Heart left ventricle (tissue), 16 donors: ENCODE measurements at regions not wholly inside any gene's neighbourhood (a gene's known extent, or its start where the extent isn't known, plus 50 kb on each side); places are given as distances from the start of the nearest gene placed in this dataset.

Source experiments
- ATAC-seq, 4 donors: fragments of 200-7000 bp; cut with Tn5 transposase; one replicate each; pipeline ENCODE4 v1.9.1; 2020 to 2022; ENCODE audit warnings: moderate library complexity in 4 of 4, mild to moderate bottlenecking in 3 of 4, moderate number of reproducible peaks in 1 of 4
- DNase-seq, 5 donors: peaks; one replicate each; pipeline ENCODE4 v3.0.0-alpha.2; 2020
- H3K27ac ChIP-seq, 12 donors: fragments of 200-600 bp; sonication (generic) in 4 of 12; one replicate each; pipeline versions ENCODE4 v1.5.0 to v1.8.0; 2016 to 2022; ENCODE audit warnings: mild to moderate bottlenecking in 2 of 12
- H3K27me3 ChIP-seq, 9 donors: fragments of 200-600 bp; sonication (generic) in 2 of 9; one replicate each; pipeline versions ENCODE4 v1.5.1 to v1.8.0; 2016 to 2022; ENCODE audit warnings: mild to moderate bottlenecking in 3 of 9
- H3K36me3 ChIP-seq, 9 donors: fragments of 200-600 bp; sonication (generic) in 2 of 9; one replicate each; pipeline versions ENCODE4 v1.5.0 to v1.8.0; 2018 to 2022; ENCODE audit warnings: mild to moderate bottlenecking in 2 of 9
- H3K4me1 ChIP-seq, 12 donors: fragments of 200-600 bp; sonication (generic) in 4 of 12; one replicate each; pipeline versions ENCODE4 v1.5.0 to v1.8.0; 2016 to 2022; ENCODE audit warnings: mild to moderate bottlenecking in 3 of 12
- H3K4me3 ChIP-seq, 12 donors: fragments of 200-600 bp; sonication (generic) in 4 of 12; one replicate each; pipeline versions ENCODE4 v1.5.0 to v1.8.0; 2017 to 2022; ENCODE audit warnings: mild to moderate bottlenecking in 9 of 12, moderate library complexity in 4 of 12
- H3K9me3 ChIP-seq, 12 donors: fragments of 200-600 bp; sonication (generic) in 4 of 12; one replicate each; pipeline versions ENCODE4 v1.5.0 to v1.8.0; 2016 to 2022; ENCODE audit warnings: mild to moderate bottlenecking in 1 of 12
- CTCF ChIP-seq, 12 donors: fragments of 200-600 bp; sonication (generic) in 4 of 12; IDR thresholded peaks; one replicate each; pipeline versions ENCODE4 v1.5.0 to v1.8.0; 2018 to 2022; ENCODE audit warnings: antibody characterized with exemption in 12 of 12, mild to moderate bottlenecking in 5 of 12
- POLR2A ChIP-seq, 2 donors: fragments of 450-650 bp; IDR thresholded peaks; one replicate each; pipeline ENCODE4 v1.6.1; 2017; ENCODE audit warnings: antibody characterized with exemption in 2 of 2, mild to moderate bottlenecking in 2 of 2, moderate library complexity in 2 of 2
- WGBS, 4 donors: extraction: QIAGEN DNeasy Blood & Tissue Kit in 2 of 4; methylation state at CpG; one replicate each; pipeline versions ENCODE4 v1.1.5 to v1.1.7; 2013 to 2018; 5-methylcytosine and 5-hydroxymethylcytosine counted together
- intact Hi-C, 10 donors: fragments of 100-400 bp; cut with DNase I; formaldehyde crosslinking; loops; one replicate each; pipeline versions ENCODE4 v1.11.1 to v1.14.2; 2022
- donor health status: ischemic (EF 13 %, LVEDD 7.1; RV severe dilation, severe dysfunction).
- donor health status: healthy with polysubstance abuse.
- donor health status: DM: no; HTN: yes; CAD: no.
- donor health status: DM: no; HTN: no; CAD: no.
- donor health status: ischemic (EF 25% LVEDD 6.9; RV normal size, moderate dysfunction).
- donor health status: ischemic (EF 25% LVEDD 5.7; RV mildly dilated, moderate dysfunction).
- donor health status: healthy.
- donor health status: DM: yes; HTN: yes; CAD: no.
- donor health status: ischemic (EF 35%, LVEDD 5.7; RV mildly dilated, moderate dysfunction).
- donor health status: nonischemic (EF 11% LVEDD 7.7; RV severe dilation, severe dysfunction).
- donor health status: DM: yes; HTN: yes; CAD: no.
- donor health status: PGD.
- donor health status: ischemic (EF 29% LVEDD 5.4; RV normal size, mild dysfunction).
- donor health status: nonischemic (EF 23%, LVEDD 6.1; RV moderate dilation, normal function).

- no peak overlapping the region for H3K4me3 ChIP-seq
- 74 to 84% (median 80%) methylated on average over 1 of the region's 1 CpG for WGBS, 4 donors
These were observed 133.8 kb upstream of the KCNH7 start for GRCh38 chr2:162972383-162972782.

GRCh38 chr2:162968306-162968705 lies 129.7 kb upstream of the KCNH7 start:
- Histone ChIP-seq H3K9me3 (no peaks in the 10 kb centered on the region), H3K27me3 (no peaks in the 10 kb centered on the region), H3K36me3 (no peaks in the 10 kb centered on the region), H3K4me3 (no peak overlapping the region), H3K27ac (no peak overlapping the region), H3K4me1 (no peaks in the 10 kb centered on the region)
- no peak for TF ChIP-seq CTCF (IDR thresholded peaks at IDR 0.05)
- TF ChIP-seq POLR2A (IDR thresholded peaks at IDR 0.05), result no peak
- intact Hi-C loops, result no loop called here
- 0% methylated on average over 1 of the region's 1 CpG for WGBS, 4 donors
- no peak for DNase-seq
- ATAC-seq, result no peak

More at GRCh38 chr2:162972383-162972782, 133.8 kb upstream of the KCNH7 start:
- H3K9me3 ChIP-seq, result no peaks in the 10 kb centered on the region
- H3K27ac ChIP-seq, result no peak overlapping the region
- DNase-seq, result no peak
- no peak for ATAC-seq
- TF ChIP-seq CTCF (IDR thresholded peaks at IDR 0.05) (no peak), POLR2A (IDR thresholded peaks at IDR 0.05) (no peak)
- H3K27me3 ChIP-seq, result no peaks in the 10 kb centered on the region
- intact Hi-C loops, result no loop called here
- H3K4me1 ChIP-seq, result no peaks in the 10 kb centered on the region
- no peaks in the 10 kb centered on the region for H3K36me3 ChIP-seq

DNA sequence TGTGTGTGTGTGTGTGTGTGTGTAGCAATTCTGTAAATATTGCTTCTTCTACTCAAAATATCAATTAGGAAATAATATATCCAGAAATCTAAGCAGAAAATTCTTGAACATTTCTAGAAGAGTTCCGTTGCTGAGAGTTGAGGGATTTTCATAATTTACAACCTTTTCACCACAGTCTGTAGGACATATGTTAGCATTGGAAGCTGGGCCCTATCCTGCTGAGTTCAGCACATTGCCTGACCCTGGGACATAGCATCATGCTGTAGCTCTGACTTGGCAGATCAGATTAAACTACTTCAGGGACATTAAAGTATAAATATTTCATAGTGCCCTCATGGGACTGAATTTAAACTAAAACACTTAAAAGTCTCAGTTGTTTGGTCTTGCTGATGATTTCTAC lies 129.2 kb upstream of the KCNH7 start:
- Histone ChIP-seq H3K27me3 (no peaks in the 10 kb centered on the region), H3K4me1 (no peaks in the 10 kb centered on the region), H3K27ac (no peak overlapping the region), H3K36me3 (no peaks in the 10 kb centered on the region), H3K4me3 (no peak overlapping the region), H3K9me3 (no peaks in the 10 kb centered on the region)
- intact Hi-C loops, result no loop called here
- DNase-seq (no peak), ATAC-seq (no peak)
- WGBS, 4 donors, result 35 to 59% (median 36%) methylated on average over 1 of the region's 1 CpG
- TF ChIP-seq CTCF (IDR thresholded peaks at IDR 0.05) (no peak), POLR2A (IDR thresholded peaks at IDR 0.05) (no peak)

DNA sequence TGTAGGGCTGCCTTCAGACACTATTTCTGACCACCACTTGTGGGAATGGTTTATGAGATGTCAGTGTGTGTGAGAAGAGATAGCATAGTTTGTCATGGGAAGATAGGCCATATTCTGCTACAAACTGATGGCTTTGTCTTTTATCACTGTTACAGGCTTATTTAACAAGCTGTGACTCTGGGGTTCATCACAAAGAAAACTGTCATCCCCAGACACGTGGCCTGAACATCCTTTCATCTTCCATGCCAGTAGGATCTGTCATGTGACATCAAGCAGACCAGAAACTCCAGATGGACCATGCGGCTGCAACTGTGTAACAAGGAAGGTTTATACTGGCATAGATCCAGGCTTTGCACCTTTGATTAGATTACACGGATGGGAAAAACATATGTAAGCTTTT lies 128.6 kb upstream of the KCNH7 start:
- no peaks in the 10 kb centered on the region for H3K36me3 ChIP-seq
- no peak overlapping the region for H3K27ac ChIP-seq
- WGBS, 4 donors, result 5 to 16% (median 10%) methylated on average over 3 of the region's 3 CpGs
- intact Hi-C loops, result no loop called here
- no peaks in the 10 kb centered on the region for H3K4me1 ChIP-seq
- no peak overlapping the region for H3K4me3 ChIP-seq
- no peak for TF ChIP-seq CTCF (IDR thresholded peaks at IDR 0.05)
- no peak for TF ChIP-seq POLR2A (IDR thresholded peaks at IDR 0.05)
- H3K9me3 ChIP-seq, result peaks cover 0 to 2% (median 0%) of the 10 kb centered on the region in 12 donors
- no peaks in the 10 kb centered on the region for H3K27me3 ChIP-seq
- DNase-seq, result no peak
- ATAC-seq, result no peak
